ENCODE measurements at regions not wholly inside any gene's neighbourhood (a gene's known extent, or its start where the extent isn't known, plus 50 kb on each side); places are given as distances from the start of the nearest gene placed in this dataset.

- Histone ChIP-seq H2BK15ac (ENCODE audit: low read depth, low read length) (no peak overlapping the region), H2BK20ac (ENCODE audit: low read depth, low read length, poor library complexity, severe bottlenecking) (no peak overlapping the region), H3K56ac (ENCODE audit: insufficient read length, low read depth, low read length) (no peak overlapping the region), H2BK12ac (ENCODE audit: insufficient read length, low read depth, low read length) (no peak overlapping the region), H2BK5ac (ENCODE audit: insufficient read length, low read length) (no peak overlapping the region), H3T11ph (ENCODE audit: low read length) (no peak overlapping the region), H3K18ac (ENCODE audit: insufficient read length, low read depth, low read length) (no peak overlapping the region), H3K27ac (ENCODE audit: insufficient read length, low read depth, low read length) (no peak overlapping the region), H3K23ac (ENCODE audit: insufficient read length, low read depth, low read length) (no peak overlapping the region), H3K4me2 (ENCODE audit: insufficient read depth, insufficient read length, low read length) (no peak overlapping the region), H4K8ac (replicated peaks; ENCODE audit: insufficient read length, low read depth, low read length) (no peak overlapping the region), H3K14ac (ENCODE audit: insufficient read depth, low read length) (no peak overlapping the region), H4K91ac (ENCODE audit: insufficient read length, low read depth, low read length) (no peak overlapping the region), H3K27me3 (ENCODE audit: insufficient read depth, low read length) (no peaks in the 10 kb centered on the region), H3K23me2 (ENCODE audit: insufficient read length, low read depth, low read length, poor library complexity, severe bottlenecking) (no peaks in the 10 kb centered on the region), H3K79me1 (ENCODE audit: insufficient read depth, low read depth, low read length, poor library complexity, severe bottlenecking) (no peaks in the 10 kb centered on the region), H2AK5ac (ENCODE audit: insufficient read length, low read length) (no peak overlapping the region), H4K20me1 (ENCODE audit: control insufficient read depth, insufficient read depth, insufficient read length) (no peaks in the 10 kb centered on the region), H3K4ac (ENCODE audit: low read depth, low read length) (no peak overlapping the region), H2AFZ (ENCODE audit: low read length) (no peak overlapping the region), H3K9ac (ENCODE audit: extremely low read depth, insufficient read length, low read length) (no peak overlapping the region), H3K4me1 (ENCODE audit: insufficient read depth, low read length) (peaks cover 7% of the 10 kb centered on the region; the same call in 1 of the 2 replicates), H2BK120ac (ENCODE audit: low read depth, low read length, poor library complexity, severe bottlenecking) (no peak overlapping the region), H3K9me3 (ENCODE audit: control insufficient read depth, low read depth, low read length) (no peaks in the 10 kb centered on the region), H3K79me2 (ENCODE audit: insufficient read depth, low read length) (no peaks in the 10 kb centered on the region), H4K5ac (ENCODE audit: insufficient read length, low read depth, low read length) (no peak overlapping the region)
- H3K9me3 Mint-ChIP-seq = no peaks in the 10 kb centered on the region
- H3K27ac Mint-ChIP-seq = no peak overlapping the region
- no peak overlapping the region for H3K4me3 Mint-ChIP-seq
- peaks cover 25 to 31% of the 10 kb centered on the region in 2 experiments for H3K4me1 Mint-ChIP-seq
- TF ChIP-seq, protein P1, sequence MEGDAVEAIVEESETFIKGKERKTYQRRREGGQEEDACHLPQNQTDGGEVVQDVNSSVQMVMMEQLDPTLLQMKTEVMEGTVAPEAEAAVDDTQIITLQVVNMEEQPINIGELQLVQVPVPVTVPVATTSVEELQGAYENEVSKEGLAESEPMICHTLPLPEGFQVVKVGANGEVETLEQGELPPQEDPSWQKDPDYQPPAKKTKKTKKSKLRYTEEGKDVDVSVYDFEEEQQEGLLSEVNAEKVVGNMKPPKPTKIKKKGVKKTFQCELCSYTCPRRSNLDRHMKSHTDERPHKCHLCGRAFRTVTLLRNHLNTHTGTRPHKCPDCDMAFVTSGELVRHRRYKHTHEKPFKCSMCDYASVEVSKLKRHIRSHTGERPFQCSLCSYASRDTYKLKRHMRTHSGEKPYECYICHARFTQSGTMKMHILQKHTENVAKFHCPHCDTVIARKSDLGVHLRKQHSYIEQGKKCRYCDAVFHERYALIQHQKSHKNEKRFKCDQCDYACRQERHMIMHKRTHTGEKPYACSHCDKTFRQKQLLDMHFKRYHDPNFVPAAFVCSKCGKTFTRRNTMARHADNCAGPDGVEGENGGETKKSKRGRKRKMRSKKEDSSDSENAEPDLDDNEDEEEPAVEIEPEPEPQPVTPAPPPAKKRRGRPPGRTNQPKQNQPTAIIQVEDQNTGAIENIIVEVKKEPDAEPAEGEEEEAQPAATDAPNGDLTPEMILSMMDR (conservative IDR thresholded peaks at IDR 0.05) = no peak
- H3K27me3 Mint-ChIP-seq (ENCODE audit: low read depth) = peaks cover 2% of the 10 kb centered on the region; the same call in 1 of the 2 replicates
- no peaks in the 10 kb centered on the region for H3K36me3 Mint-ChIP-seq (ENCODE audit: insufficient read depth in 1 of 3, low read depth in 3 of 3)
- WGBS (ENCODE audit: extremely low coverage, insufficient read length, low lambda C conversion rate) = no CpG with 5 or more reads among the region's 8 CpGs
- DNase-seq = no peak
Observed at GRCh38 chr15:70501121-70501727, 262.1 kb downstream of the UACA start.
